SJSA1 (cell line): ENCODE measurements at regions not wholly inside any gene's neighbourhood (a gene's known extent, or its start where the extent isn't known, plus 50 kb on each side); places are given as distances from the start of the nearest gene placed in this dataset.

Experiments used
- DNase-seq, 2 experiments: peaks; one replicate each; pipeline ENCODE4 v3.0.0-alpha.2; 2015 to 2020; ENCODE audit warnings: low spot score in 2 of 2, low read depth in 1 of 2
- H3K27ac ChIP-seq: fragments of 250-450 bp; sonication (Bioruptor Pico); 2 replicates; pipeline ENCODE4 v1.5.1; 2020; ENCODE audit warnings: mild to moderate bottlenecking, moderate library complexity
- H3K27me3 ChIP-seq: fragments of 250-450 bp; sonication (Bioruptor Pico); replicated peaks from 2 replicates; pipeline ENCODE4 v1.5.1; 2020; ENCODE audit warnings: mild to moderate bottlenecking, moderate library complexity
- H3K36me3 ChIP-seq: fragments of 250-450 bp; sonication (Bioruptor Pico); 2 replicates; pipeline ENCODE4 v1.5.1; 2020; ENCODE audit warnings: mild to moderate bottlenecking
- H3K4me1 ChIP-seq: fragments of 250-450 bp; sonication (Bioruptor Pico); replicated peaks from 2 replicates; pipeline ENCODE4 v1.6.1; 2021; ENCODE audit warnings: mild to moderate bottlenecking
- H3K4me3 ChIP-seq: fragments of 250-450 bp; sonication (Bioruptor Pico); 2 replicates; pipeline ENCODE4 v1.5.1; 2020; ENCODE audit warnings: mild to moderate bottlenecking
- H3K9me3 ChIP-seq: fragments of 250-450 bp; sonication (Bioruptor Pico); replicated peaks from 2 replicates; pipeline ENCODE4 v1.5.1; 2020; ENCODE audit warnings: mild to moderate bottlenecking

- Histone ChIP-seq H3K27ac (no peak overlapping the region), H3K9me3 (no peaks in the 10 kb centered on the region), H3K4me3 (no peak overlapping the region), H3K27me3 (no peaks in the 10 kb centered on the region), H3K36me3 (no peaks in the 10 kb centered on the region), H3K4me1 (no peaks in the 10 kb centered on the region)
- no peak for DNase-seq
Measured at GRCh38 chr16:6356911-6357310, 975.7 kb upstream of the RBFOX1 start.

GRCh38 chr16:6349725-6350124 lies 982.9 kb upstream of the RBFOX1 start:
- Histone ChIP-seq H3K36me3 (no peaks in the 10 kb centered on the region), H3K9me3 (no peaks in the 10 kb centered on the region), H3K27ac (no peak overlapping the region), H3K4me3 (no peak overlapping the region), H3K4me1 (no peaks in the 10 kb centered on the region), H3K27me3 (no peaks in the 10 kb centered on the region)
- no peak for DNase-seq

DNA sequence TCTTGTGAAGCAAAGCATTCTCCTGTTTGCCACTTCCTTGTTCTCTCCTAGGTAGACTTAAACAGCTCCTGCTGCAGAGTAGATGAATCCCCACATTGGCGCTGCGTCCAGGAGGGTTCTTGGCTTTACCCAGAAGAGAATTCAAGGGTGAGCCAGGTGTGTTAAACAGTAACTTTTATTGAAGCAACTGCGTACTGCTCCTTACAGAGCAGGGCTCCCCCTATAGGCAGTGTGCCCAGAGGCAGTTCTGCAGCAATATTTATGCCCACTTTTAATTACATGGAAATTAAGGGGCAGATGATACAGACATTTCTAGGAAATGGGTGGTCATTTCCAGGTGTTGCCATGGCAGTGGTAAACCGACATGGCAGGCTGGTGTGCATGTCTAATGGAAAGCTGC lies 987.6 kb upstream of the RBFOX1 start:
- Histone ChIP-seq H3K36me3 (no peaks in the 10 kb centered on the region), H3K4me3 (no peak overlapping the region), H3K4me1 (no peaks in the 10 kb centered on the region), H3K27ac (no peak overlapping the region), H3K27me3 (no peaks in the 10 kb centered on the region), H3K9me3 (peaks cover 8% of the 10 kb centered on the region; the same call in 1 of the 2 replicates)
- no peak for DNase-seq

- Histone ChIP-seq H3K4me3 (no peak overlapping the region), H3K27ac (no peak overlapping the region), H3K4me1 (no peaks in the 10 kb centered on the region), H3K36me3 (no peaks in the 10 kb centered on the region), H3K27me3 (no peaks in the 10 kb centered on the region), H3K9me3 (peaks cover 8% of the 10 kb centered on the region; the same call in 1 of the 2 replicates)
- DNase-seq: no peak
Measured at GRCh38 chr16:6343157-6343556, 989.5 kb upstream of the RBFOX1 start.

- no peak overlapping the region for H3K4me3 ChIP-seq
- no peaks in the 10 kb centered on the region for H3K4me1 ChIP-seq
- DNase-seq: no peak
Measured at GRCh38 chr16:6341981-6342380, 990.7 kb upstream of the RBFOX1 start.

DNA sequence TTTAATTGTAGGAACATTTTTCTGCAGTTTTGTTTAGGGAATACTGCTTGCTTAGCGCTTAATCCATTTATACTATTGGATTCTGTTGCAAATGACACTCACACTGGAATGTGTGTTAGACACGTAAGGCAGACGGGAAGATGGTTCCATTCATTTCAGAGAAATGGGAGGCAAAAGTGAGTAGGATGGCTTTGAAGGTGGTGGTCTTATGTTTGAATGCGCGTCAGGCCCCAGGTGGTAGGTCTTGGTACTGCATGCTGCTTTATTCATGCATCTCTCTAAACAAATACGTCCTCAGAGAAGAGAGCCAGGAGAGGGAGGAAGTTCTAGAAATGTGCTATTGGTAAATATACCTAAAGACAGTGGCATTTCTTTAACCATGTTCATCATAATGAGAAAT lies 997.6 kb upstream of the RBFOX1 start:
- Histone ChIP-seq H3K36me3 (no peaks in the 10 kb centered on the region), H3K27ac (no peak overlapping the region), H3K9me3 (no peaks in the 10 kb centered on the region), H3K27me3 (no peaks in the 10 kb centered on the region), H3K4me3 (no peak overlapping the region), H3K4me1 (no peaks in the 10 kb centered on the region)
- no peak for DNase-seq

More at GRCh38 chr16:6341981-6342380, 990.7 kb upstream of the RBFOX1 start:
- H3K36me3 ChIP-seq: no peaks in the 10 kb centered on the region
- H3K27me3 ChIP-seq: no peaks in the 10 kb centered on the region
- H3K27ac ChIP-seq: no peak overlapping the region
- H3K9me3 ChIP-seq: peaks cover 8% of the 10 kb centered on the region; the same call in 1 of the 2 replicates

DNA sequence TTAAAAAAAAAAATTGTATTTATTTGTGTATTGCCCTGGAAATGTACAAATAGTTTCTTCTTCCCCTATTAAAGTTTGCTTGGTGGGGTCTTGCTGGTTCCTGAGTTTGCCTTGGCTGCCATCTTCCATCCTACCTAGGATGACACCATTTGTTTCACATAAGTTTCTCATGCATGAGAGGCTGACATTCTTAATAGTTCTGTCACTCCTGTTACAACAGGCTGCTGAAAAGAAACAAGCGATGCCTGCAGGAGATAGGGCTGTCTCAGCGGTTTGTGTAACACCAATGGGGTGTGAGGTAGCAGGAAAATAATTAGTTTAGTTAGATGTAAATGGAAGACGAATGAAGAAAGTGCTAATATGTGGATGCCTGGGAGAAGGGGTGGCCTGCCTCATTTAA lies 1000.9 kb upstream of the RBFOX1 start:
- no peaks in the 10 kb centered on the region for H3K9me3 ChIP-seq
- no peaks in the 10 kb centered on the region for H3K4me1 ChIP-seq
- no peaks in the 10 kb centered on the region for H3K27me3 ChIP-seq
- no peak overlapping the region for H3K27ac ChIP-seq
- H3K4me3 ChIP-seq: no peak overlapping the region
- no peak for DNase-seq
- H3K36me3 ChIP-seq: no peaks in the 10 kb centered on the region

DNA sequence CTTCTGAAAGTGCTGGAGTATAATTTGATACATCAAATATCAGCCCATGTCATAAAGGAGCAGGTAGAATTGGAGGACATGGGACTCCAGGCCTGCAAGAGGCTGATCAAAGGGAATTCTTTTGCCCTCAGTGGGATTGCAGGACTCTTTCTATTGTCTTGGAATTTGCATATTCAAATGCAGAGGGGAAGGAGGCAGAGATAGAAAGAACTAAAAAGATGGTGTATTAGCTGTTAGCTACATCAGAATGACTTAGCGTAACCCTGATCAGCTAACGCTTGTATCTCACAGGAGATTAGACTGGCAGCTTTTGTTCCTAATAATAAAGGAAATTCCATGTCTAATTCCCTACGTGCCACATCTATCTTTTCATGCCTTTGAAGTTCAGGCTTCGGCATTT lies 1014.7 kb upstream of the RBFOX1 start:
- Histone ChIP-seq H3K36me3 (no peaks in the 10 kb centered on the region), H3K27ac (no peak overlapping the region), H3K27me3 (no peaks in the 10 kb centered on the region), H3K4me3 (no peak overlapping the region), H3K4me1 (no peaks in the 10 kb centered on the region), H3K9me3 (no peaks in the 10 kb centered on the region)
- no peak for DNase-seq

GRCh38 chr16:6309271-6309670 lies 1023.4 kb upstream of the RBFOX1 start:
- no peak for DNase-seq
- Histone ChIP-seq H3K36me3 (no peaks in the 10 kb centered on the region), H3K27ac (no peak overlapping the region), H3K9me3 (no peaks in the 10 kb centered on the region), H3K4me1 (no peaks in the 10 kb centered on the region), H3K27me3 (no peaks in the 10 kb centered on the region), H3K4me3 (no peak overlapping the region)

DNA sequence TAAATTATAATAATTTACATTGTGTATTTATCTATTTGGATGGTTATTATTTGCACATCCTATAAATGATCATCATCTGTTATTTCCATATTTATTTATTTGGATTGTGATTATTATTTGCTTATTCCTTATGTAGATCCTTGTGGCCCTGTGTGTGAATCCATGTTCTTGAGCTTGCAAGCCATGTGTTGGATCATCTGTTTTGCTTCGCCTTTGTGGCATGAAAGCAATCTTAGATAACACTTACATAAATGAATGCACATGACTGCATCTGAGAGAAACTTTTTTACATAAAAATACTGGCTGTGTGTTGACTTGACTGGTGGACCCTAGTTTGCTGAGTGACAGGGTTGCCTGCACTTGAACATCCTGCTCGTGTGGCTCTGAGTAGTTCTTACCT lies 1024.5 kb upstream of the RBFOX1 start:
- Histone ChIP-seq H3K4me1 (no peaks in the 10 kb centered on the region), H3K27me3 (no peaks in the 10 kb centered on the region), H3K27ac (no peak overlapping the region), H3K9me3 (no peaks in the 10 kb centered on the region), H3K36me3 (no peaks in the 10 kb centered on the region), H3K4me3 (no peak overlapping the region)
- no peak for DNase-seq

DNA sequence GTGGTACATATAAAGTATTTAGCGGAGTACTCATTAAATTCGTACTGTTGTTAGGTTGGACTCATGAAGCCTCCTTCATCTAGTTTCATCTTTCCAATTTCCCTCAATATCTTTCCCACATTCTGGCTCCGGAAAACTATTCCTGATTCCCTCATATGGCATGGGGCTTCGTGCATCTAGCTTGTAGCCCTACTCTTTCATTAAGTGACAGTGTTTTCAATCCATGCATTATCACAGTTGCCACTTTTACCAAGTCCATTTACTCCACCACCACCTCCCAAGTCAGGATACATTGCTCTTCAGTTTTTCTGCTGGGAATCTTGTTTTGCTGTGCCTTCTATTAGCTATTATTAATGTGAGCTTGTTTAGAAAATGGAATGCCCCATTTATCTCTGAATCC lies 1032.1 kb upstream of the RBFOX1 start:
- Histone ChIP-seq H3K27me3 (no peaks in the 10 kb centered on the region), H3K4me1 (no peaks in the 10 kb centered on the region), H3K4me3 (no peak overlapping the region), H3K36me3 (no peaks in the 10 kb centered on the region), H3K27ac (no peak overlapping the region), H3K9me3 (peaks cover 3% of the 10 kb centered on the region; the same call in 1 of the 2 replicates)
- DNase-seq: no peak

GRCh38 chr16:6297666-6298410 lies 1034.8 kb upstream of the RBFOX1 start:
- H3K9me3 ChIP-seq: peaks cover 3% of the 10 kb centered on the region; the same call in 1 of the 2 replicates
- H3K36me3 ChIP-seq: no peaks in the 10 kb centered on the region
- H3K27ac ChIP-seq: no peak overlapping the region
- no peak overlapping the region for H3K4me3 ChIP-seq
- DNase-seq: no peak
- H3K4me1 ChIP-seq: no peaks in the 10 kb centered on the region
- no peaks in the 10 kb centered on the region for H3K27me3 ChIP-seq

GRCh38 chr16:6286176-6286575 lies 1046.5 kb upstream of the RBFOX1 start:
- Histone ChIP-seq H3K4me3 (no peak overlapping the region), H3K9me3 (no peaks in the 10 kb centered on the region; the same call in none of the 2 replicates), H3K27me3 (no peaks in the 10 kb centered on the region), H3K27ac (no peak overlapping the region), H3K4me1 (no peaks in the 10 kb centered on the region), H3K36me3 (no peaks in the 10 kb centered on the region)
- no peak for DNase-seq

- H3K4me3 ChIP-seq: no peak overlapping the region
- no peaks in the 10 kb centered on the region for H3K4me1 ChIP-seq
- no peaks in the 10 kb centered on the region; the same call in none of the 2 replicates for H3K9me3 ChIP-seq
- H3K27me3 ChIP-seq: no peaks in the 10 kb centered on the region
- H3K27ac ChIP-seq: no peak overlapping the region
- no peak for DNase-seq
- H3K36me3 ChIP-seq: no peaks in the 10 kb centered on the region
Measured at GRCh38 chr16:6284731-6285130, 1047.9 kb upstream of the RBFOX1 start.

DNA sequence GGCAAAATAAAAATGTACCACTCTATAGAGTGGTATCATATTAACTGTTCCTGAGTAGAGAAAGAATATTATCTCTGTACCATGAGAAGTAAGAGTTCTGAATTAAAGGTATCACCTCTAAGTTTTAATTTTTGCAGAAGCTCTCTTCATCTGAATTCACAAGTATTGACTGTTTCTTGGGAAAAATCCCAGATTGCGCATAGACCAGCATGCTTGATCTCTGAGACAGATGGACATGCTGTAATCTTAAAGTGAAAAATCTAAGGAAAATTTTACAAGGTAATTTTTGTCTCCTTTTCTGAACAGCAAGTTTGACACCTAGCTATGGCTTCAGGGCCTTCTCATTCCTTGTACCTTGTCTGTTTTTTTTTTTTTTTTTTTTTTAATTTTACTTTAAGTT lies 1050.7 kb upstream of the RBFOX1 start:
- Histone ChIP-seq H3K27ac (no peak overlapping the region), H3K27me3 (no peaks in the 10 kb centered on the region), H3K4me3 (no peak overlapping the region), H3K9me3 (no peaks in the 10 kb centered on the region; the same call in none of the 2 replicates), H3K36me3 (no peaks in the 10 kb centered on the region), H3K4me1 (no peaks in the 10 kb centered on the region)
- DNase-seq: no peak
